Keratinocyte (primary cell): ENCODE measurements at regions not wholly inside any gene's neighbourhood (a gene's known extent, or its start where the extent isn't known, plus 50 kb on each side); places are given as distances from the start of the nearest gene placed in this dataset.

Source experiments
- EZH2 ChIP-seq: IDR thresholded peaks from one replicate; pipeline ENCODE4 v1.6.1; 2012; ENCODE audit warnings: inconsistent platforms, mild to moderate bottlenecking, low read length, moderate library complexity
- TF ChIP-seq, protein P1 (sequence below), 3 experiments: IDR thresholded peaks in 1 of 3; conservative IDR thresholded peaks in 1 of 3; optimal IDR thresholded peaks in 1 of 3; 2 replicates in 2 of 3; 3 replicates in 1 of 3; pipeline versions ENCODE3 to v1.5.1; 2011; ENCODE audit warnings: low read length in 3 of 3, mild to moderate bottlenecking in 3 of 3, moderate library complexity in 2 of 3, control low read depth in 1 of 3, inconsistent platforms in 1 of 3; ENCODE audit not compliant: insufficient read depth in 2 of 3; ENCODE audit errors: extremely low read depth in 1 of 3

DNA sequence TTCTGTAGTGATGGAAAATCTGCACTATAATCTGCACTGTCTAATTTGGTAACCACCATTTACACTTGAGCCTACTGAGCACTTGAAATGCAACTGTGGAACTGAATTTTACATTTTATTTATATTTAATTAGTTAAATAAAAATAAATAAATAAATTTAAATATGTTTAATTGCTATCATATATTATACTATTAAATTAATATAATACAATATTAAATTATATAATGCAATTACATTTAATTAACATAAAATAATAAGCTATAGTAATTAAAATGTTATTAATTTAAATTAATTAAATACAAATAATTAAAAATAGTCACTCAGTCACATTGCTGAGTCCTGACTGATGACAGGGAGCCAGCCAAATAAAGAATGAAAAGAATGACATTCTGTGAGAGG is 170.2 kb upstream of the F9 start:
- TF ChIP-seq, protein P1, sequence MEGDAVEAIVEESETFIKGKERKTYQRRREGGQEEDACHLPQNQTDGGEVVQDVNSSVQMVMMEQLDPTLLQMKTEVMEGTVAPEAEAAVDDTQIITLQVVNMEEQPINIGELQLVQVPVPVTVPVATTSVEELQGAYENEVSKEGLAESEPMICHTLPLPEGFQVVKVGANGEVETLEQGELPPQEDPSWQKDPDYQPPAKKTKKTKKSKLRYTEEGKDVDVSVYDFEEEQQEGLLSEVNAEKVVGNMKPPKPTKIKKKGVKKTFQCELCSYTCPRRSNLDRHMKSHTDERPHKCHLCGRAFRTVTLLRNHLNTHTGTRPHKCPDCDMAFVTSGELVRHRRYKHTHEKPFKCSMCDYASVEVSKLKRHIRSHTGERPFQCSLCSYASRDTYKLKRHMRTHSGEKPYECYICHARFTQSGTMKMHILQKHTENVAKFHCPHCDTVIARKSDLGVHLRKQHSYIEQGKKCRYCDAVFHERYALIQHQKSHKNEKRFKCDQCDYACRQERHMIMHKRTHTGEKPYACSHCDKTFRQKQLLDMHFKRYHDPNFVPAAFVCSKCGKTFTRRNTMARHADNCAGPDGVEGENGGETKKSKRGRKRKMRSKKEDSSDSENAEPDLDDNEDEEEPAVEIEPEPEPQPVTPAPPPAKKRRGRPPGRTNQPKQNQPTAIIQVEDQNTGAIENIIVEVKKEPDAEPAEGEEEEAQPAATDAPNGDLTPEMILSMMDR (optimal IDR thresholded peaks at IDR 0.05 in 1 of 3, IDR thresholded peaks at IDR 0.05 in 1 of 3, conservative IDR thresholded peaks at IDR 0.05 in 1 of 3; ENCODE audit: extremely low read depth in 1 of 3, insufficient read depth in 2 of 3, low read length in 3 of 3) = no peak
- TF ChIP-seq EZH2 = no peak
